ENCODE measurements at regions not wholly inside any gene's neighbourhood (a gene's known extent, or its start where the extent isn't known, plus 50 kb on each side); places are given as distances from the start of the nearest gene placed in this dataset.

GRCh38 chrX:134163836-134164235 lies 73.1 kb upstream of the CCDC160 start:
- H3K9me3 ChIP-seq = no peaks in the 10 kb centered on the region
- H3K4me3 ChIP-seq = no peak overlapping the region
- H3K4me1 ChIP-seq = no peaks in the 10 kb centered on the region
- 88 to 91% methylated on average over 1 of the region's 1 CpG for WGBS, 2 donors
- DNase-seq (ENCODE audit: low spot score in 2 of 2) = no peak
- no peaks in the 10 kb centered on the region for H3K36me3 ChIP-seq
- TF ChIP-seq POLR2A (IDR thresholded peaks at IDR 0.05) = no peak
- no peak for TF ChIP-seq CTCF (IDR thresholded peaks at IDR 0.05)
- no peak for TF ChIP-seq EP300 (IDR thresholded peaks at IDR 0.05)
- peaks cover 0 to 8% of the 10 kb centered on the region in 2 donors for H3K27me3 ChIP-seq
- no peak overlapping the region for H3K27ac ChIP-seq

DNA sequence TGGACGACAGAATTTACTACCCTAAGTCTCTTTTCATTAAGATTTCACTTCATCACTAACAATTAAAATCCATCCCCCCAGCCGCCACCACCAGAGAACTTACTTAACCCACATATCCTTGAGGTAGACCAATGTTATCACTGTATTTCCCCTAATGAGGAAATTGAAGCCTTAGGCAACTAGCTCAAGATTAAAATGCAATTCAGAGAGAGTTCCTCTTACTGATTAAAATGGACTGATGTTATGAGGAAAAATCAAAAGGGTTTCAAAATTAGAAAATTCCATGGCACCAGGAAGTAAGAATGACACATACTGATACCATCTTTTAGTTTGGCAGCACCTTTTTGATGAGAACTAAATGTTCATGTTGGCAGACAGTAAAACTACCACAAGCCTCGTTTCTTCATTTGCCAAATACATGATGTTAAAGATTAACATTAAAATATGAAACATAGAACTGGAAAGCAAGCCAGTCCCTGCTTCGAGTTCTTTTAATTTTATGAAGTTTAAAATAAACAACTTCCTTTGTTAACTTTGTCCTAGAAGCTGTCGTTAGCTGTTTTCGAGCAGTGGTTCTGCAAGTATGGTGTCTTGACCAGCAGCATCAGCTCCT lies 69.3 kb upstream of the CCDC160 start:
- H3K9me3 ChIP-seq = no peaks in the 10 kb centered on the region
- no peak overlapping the region for H3K4me3 ChIP-seq
- TF ChIP-seq CTCF (IDR thresholded peaks at IDR 0.05) (no peak), EP300 (IDR thresholded peaks at IDR 0.05) (no peak), POLR2A (IDR thresholded peaks at IDR 0.05) (no peak)
- H3K27me3 ChIP-seq = peaks cover 0 to 8% of the 10 kb centered on the region in 2 donors
- DNase-seq (ENCODE audit: low spot score in 2 of 2) = no peak
- H3K27ac ChIP-seq = no peak overlapping the region
- peaks cover 0 to 4% (median 0%) of the 10 kb centered on the region in 4 donors for H3K4me1 ChIP-seq
- WGBS, 2 donors = 74 to 93% methylated on average over 6 of the region's 6 CpGs
- H3K36me3 ChIP-seq = no peaks in the 10 kb centered on the region

DNA sequence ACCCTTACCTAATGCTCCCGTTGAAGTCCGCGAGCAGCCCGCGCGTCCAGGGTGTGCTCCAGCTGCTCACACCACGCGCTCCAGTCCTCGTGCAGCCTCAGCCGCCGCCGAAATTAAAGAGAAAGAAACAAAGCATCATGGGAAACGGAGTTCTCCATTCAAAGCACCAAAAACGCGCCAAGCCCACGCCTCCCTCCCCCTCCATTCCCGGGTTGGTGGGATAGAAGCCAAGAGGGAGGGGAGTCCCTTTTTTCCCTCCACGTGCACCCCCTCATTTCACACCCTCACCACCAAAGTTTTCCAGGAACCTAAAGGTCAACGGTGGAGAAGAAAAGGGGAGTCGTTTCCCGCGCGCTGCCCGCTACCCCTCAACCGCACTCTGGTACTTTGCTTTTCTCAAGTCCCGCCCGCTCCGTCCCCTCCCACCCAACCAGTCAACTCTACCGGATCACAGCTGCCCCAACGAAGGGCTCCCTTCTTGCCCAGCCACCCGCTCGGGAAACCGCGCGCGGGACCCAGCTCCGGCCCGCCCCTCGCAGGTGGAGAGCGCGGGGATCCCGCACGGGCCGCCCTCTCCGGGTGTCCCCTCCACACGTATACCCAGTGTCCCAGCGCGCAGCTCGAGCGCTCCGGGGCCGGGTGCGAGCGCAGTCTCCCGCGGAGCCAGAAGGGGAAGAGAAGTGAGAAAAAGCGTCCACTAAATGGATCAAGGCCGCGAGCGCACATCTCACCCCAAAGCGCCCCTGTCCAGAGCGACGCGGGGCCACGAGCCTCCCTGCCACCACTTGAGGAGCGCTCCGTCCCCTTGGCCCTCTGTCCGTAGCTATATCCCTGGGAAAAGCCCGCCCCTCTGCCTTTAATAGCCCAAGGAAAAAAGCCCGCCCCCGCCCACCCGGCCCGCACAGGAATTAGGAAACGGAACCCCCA lies 65.1 kb upstream of the CCDC160 start:
- peak overlapping the region; percentile 40 to 81 (median 67) for H3K27ac ChIP-seq
- H3K27me3 ChIP-seq = peaks cover 0 to 21% of the 10 kb centered on the region in 2 donors
- peak in 1 of 2 donors; percentile 41 for TF ChIP-seq EP300 (IDR thresholded peaks at IDR 0.05)
- no peak for TF ChIP-seq CTCF (IDR thresholded peaks at IDR 0.05)
- H3K36me3 ChIP-seq = no peaks in the 10 kb centered on the region
- H3K4me3 ChIP-seq = peak overlapping the region; percentile 43 to 71 (median 50)
- 0 to 47% methylated on average over 40 to 69 of the region's 74 CpGs for WGBS, 2 donors
- H3K4me1 ChIP-seq = peaks cover 0 to 11% (median 0%) of the 10 kb centered on the region in 4 donors
- peak; percentile 17 to 28 for DNase-seq (ENCODE audit: low spot score in 2 of 2)
- no peaks in the 10 kb centered on the region for H3K9me3 ChIP-seq

- H3K27ac ChIP-seq = peak overlapping the region; percentile 40 to 81 (median 67)
- TF ChIP-seq POLR2A (IDR thresholded peaks at IDR 0.05) (no peak), CTCF (IDR thresholded peaks at IDR 0.05) (no peak), EP300 (IDR thresholded peaks at IDR 0.05) (no peak)
- peak overlapping the region; percentile 43 to 71 (median 50) for H3K4me3 ChIP-seq
- H3K27me3 ChIP-seq = peaks cover 0 to 18% of the 10 kb centered on the region in 2 donors
- 1 to 43% methylated on average over 14 to 51 of the region's 51 CpGs for WGBS, 2 donors
- H3K4me1 ChIP-seq = peaks cover 0 to 11% (median 0%) of the 10 kb centered on the region in 4 donors
- no peaks in the 10 kb centered on the region for H3K36me3 ChIP-seq
- DNase-seq (ENCODE audit: low spot score in 2 of 2) = no peak
- H3K9me3 ChIP-seq = no peaks in the 10 kb centered on the region
Measured at GRCh38 chrX:134172588-134173259, 64.3 kb upstream of the CCDC160 start.

Data from tibial nerve (tissue), 4 donors.